Lower leg skin (tissue), 3 donors: ENCODE measurements at regions not wholly inside any gene's neighbourhood (a gene's known extent, or its start where the extent isn't known, plus 50 kb on each side); places are given as distances from the start of the nearest gene placed in this dataset.

ENCODE experiments used
- CTCF ChIP-seq, 3 donors: fragments of 450-650 bp; IDR thresholded peaks; one replicate each; pipeline ENCODE4 v1.5.1; 2016; ENCODE audit warnings: antibody characterized with exemption in 3 of 3, mild to moderate bottlenecking in 3 of 3, moderate library complexity in 2 of 3
- POLR2A ChIP-seq, 2 donors: fragments of 450-650 bp; IDR thresholded peaks; one replicate each; pipeline ENCODE4 v1.6.1; 2016 to 2017; ENCODE audit warnings: antibody characterized with exemption in 2 of 2, mild to moderate bottlenecking in 1 of 2, moderate library complexity in 1 of 2

GRCh38 chr13:108044954-108045353 lies 170.4 kb downstream of the LIG4 start:
- TF ChIP-seq CTCF (IDR thresholded peaks at IDR 0.05) (no peak), POLR2A (IDR thresholded peaks at IDR 0.05) (no peak)
